Right lobe of liver (tissue), 4 donors: ENCODE measurements at regions not wholly inside any gene's neighbourhood (a gene's known extent, or its start where the extent isn't known, plus 50 kb on each side); places are given as distances from the start of the nearest gene placed in this dataset.

Source experiments
- CTCF ChIP-seq, 4 donors: fragments of 200-600 bp in 3 of 4; fragments of 450-650 bp in 1 of 4; IDR thresholded peaks; one replicate each; pipeline versions ENCODE4 v1.5.1 to v1.8.0; 2016 to 2022; ENCODE audit warnings: antibody characterized with exemption in 4 of 4, mild to moderate bottlenecking in 2 of 4
- POLR2A ChIP-seq: fragments of 450-650 bp; IDR thresholded peaks from one replicate; pipeline ENCODE4 v1.6.1; 2017; ENCODE audit warnings: antibody characterized with exemption, mild to moderate bottlenecking
- donor health status: DM: no; HTN: no; CAD: no.
- donor health status: DM: no; HTN: no; CAD: no.
- donor health status: DM: no; HTN: yes; CAD: no.

GRCh38 chr6:170167657-170168159, 123.2 kb downstream of the DLL1 start:
- TF ChIP-seq CTCF (IDR thresholded peaks at IDR 0.05) (no peak), POLR2A (no peak)
